Skeletal muscle satellite cell (primary cell): ENCODE measurements at regions not wholly inside any gene's neighbourhood (a gene's known extent, or its start where the extent isn't known, plus 50 kb on each side); places are given as distances from the start of the nearest gene placed in this dataset.

ENCODE experiments used
- H3K27me3 ChIP-seq: 2 replicates; pipeline ENCODE4 v1.7.0; 2013; ENCODE audit warnings: low read length; ENCODE audit not compliant: control insufficient read depth, insufficient read depth
- H3K36me3 ChIP-seq: 2 replicates; pipeline ENCODE4 v1.7.0; 2013; ENCODE audit warnings: mild to moderate bottlenecking, control low read depth, low read length; ENCODE audit not compliant: insufficient read depth
- H3K4me1 ChIP-seq: 2 replicates; pipeline ENCODE4 v1.7.0; 2013; ENCODE audit warnings: low read length; ENCODE audit not compliant: control insufficient read depth, insufficient read depth
- H3K4me2 ChIP-seq: 2 replicates; pipeline ENCODE4 v1.7.0; 2013; ENCODE audit warnings: mild to moderate bottlenecking, low read length
- H3K4me3 ChIP-seq: 2 replicates; pipeline ENCODE4 v1.7.0; 2013; ENCODE audit warnings: low read length
- H3K9ac ChIP-seq: 2 replicates; pipeline ENCODE4 v1.7.0; 2013; ENCODE audit warnings: mild to moderate bottlenecking, low read depth, low read length, moderate library complexity
- H3K9me3 ChIP-seq: replicated peaks from 2 replicates; pipeline ENCODE4 v1.7.0; 2013; ENCODE audit warnings: mild to moderate bottlenecking, control low read depth, low read length

GRCh38 chr6:91713911-91714310, 1127.0 kb upstream of the MAP3K7 start:
- no peaks in the 10 kb centered on the region for H3K9me3 ChIP-seq
- no peaks in the 10 kb centered on the region for H3K4me1 ChIP-seq
- H3K4me2 ChIP-seq = no peak overlapping the region
- no peaks in the 10 kb centered on the region for H3K27me3 ChIP-seq
- H3K4me3 ChIP-seq = no peak overlapping the region
- no peaks in the 10 kb centered on the region for H3K36me3 ChIP-seq
- no peak overlapping the region for H3K9ac ChIP-seq

GRCh38 chr6:91711518-91711917, 1124.6 kb upstream of the MAP3K7 start:
- no peak overlapping the region for H3K4me2 ChIP-seq
- no peaks in the 10 kb centered on the region for H3K27me3 ChIP-seq
- no peak overlapping the region for H3K4me3 ChIP-seq
- H3K9me3 ChIP-seq = no peaks in the 10 kb centered on the region
- H3K36me3 ChIP-seq = no peaks in the 10 kb centered on the region
- no peak overlapping the region for H3K9ac ChIP-seq
- no peaks in the 10 kb centered on the region for H3K4me1 ChIP-seq

- H3K4me2 ChIP-seq = no peak overlapping the region
These were observed 1123.5 kb upstream of the MAP3K7 start for GRCh38 chr6:91710342-91710741.

GRCh38 chr6:91708534-91708933, 1121.7 kb upstream of the MAP3K7 start:
- no peak overlapping the region for H3K9ac ChIP-seq
- no peaks in the 10 kb centered on the region for H3K27me3 ChIP-seq
- H3K4me2 ChIP-seq = no peak overlapping the region
- no peaks in the 10 kb centered on the region for H3K9me3 ChIP-seq
- no peaks in the 10 kb centered on the region for H3K36me3 ChIP-seq
- H3K4me3 ChIP-seq = no peak overlapping the region
- peaks cover 14% of the 10 kb centered on the region for H3K4me1 ChIP-seq

More at GRCh38 chr6:91710342-91710741, 1123.5 kb upstream of the MAP3K7 start:
- Histone ChIP-seq H3K4me1 (no peaks in the 10 kb centered on the region), H3K27me3 (no peaks in the 10 kb centered on the region), H3K9me3 (no peaks in the 10 kb centered on the region), H3K36me3 (no peaks in the 10 kb centered on the region), H3K4me3 (no peak overlapping the region), H3K9ac (no peak overlapping the region)

GRCh38 chr6:91705646-91706045, 1118.8 kb upstream of the MAP3K7 start:
- Histone ChIP-seq H3K4me3 (no peak overlapping the region), H3K27me3 (no peaks in the 10 kb centered on the region), H3K9ac (no peak overlapping the region), H3K4me2 (no peak overlapping the region), H3K4me1 (peaks cover 22% of the 10 kb centered on the region), H3K9me3 (no peaks in the 10 kb centered on the region), H3K36me3 (no peaks in the 10 kb centered on the region)

- H3K36me3 ChIP-seq = no peaks in the 10 kb centered on the region
- peak overlapping the region; percentile 18 for H3K4me2 ChIP-seq
- no peak overlapping the region for H3K4me3 ChIP-seq
- no peaks in the 10 kb centered on the region for H3K27me3 ChIP-seq
- H3K4me1 ChIP-seq = peaks cover 22% of the 10 kb centered on the region
- no peaks in the 10 kb centered on the region for H3K9me3 ChIP-seq
- no peak overlapping the region for H3K9ac ChIP-seq
These were observed 1117.7 kb upstream of the MAP3K7 start for GRCh38 chr6:91704531-91704930.

GRCh38 chr6:91697010-91697695, 1110.3 kb upstream of the MAP3K7 start:
- no peak overlapping the region for H3K4me2 ChIP-seq
- no peaks in the 10 kb centered on the region for H3K36me3 ChIP-seq
- H3K9me3 ChIP-seq = no peaks in the 10 kb centered on the region
- peaks cover 9% of the 10 kb centered on the region for H3K4me1 ChIP-seq
- H3K27me3 ChIP-seq = no peaks in the 10 kb centered on the region
- H3K9ac ChIP-seq = no peak overlapping the region
- H3K4me3 ChIP-seq = no peak overlapping the region

- Histone ChIP-seq H3K9ac (no peak overlapping the region), H3K27me3 (no peaks in the 10 kb centered on the region), H3K9me3 (no peaks in the 10 kb centered on the region), H3K36me3 (no peaks in the 10 kb centered on the region), H3K4me3 (no peak overlapping the region), H3K4me2 (no peak overlapping the region), H3K4me1 (peaks cover 9% of the 10 kb centered on the region)
These were observed 1108.3 kb upstream of the MAP3K7 start for GRCh38 chr6:91695221-91695620.

- Histone ChIP-seq H3K4me3 (no peak overlapping the region), H3K9me3 (no peaks in the 10 kb centered on the region), H3K9ac (no peak overlapping the region), H3K36me3 (no peaks in the 10 kb centered on the region), H3K27me3 (no peaks in the 10 kb centered on the region), H3K4me2 (no peak overlapping the region), H3K4me1 (peaks cover 9% of the 10 kb centered on the region)
These were observed 1107.3 kb upstream of the MAP3K7 start for GRCh38 chr6:91694016-91694654.

GRCh38 chr6:91691449-91691848, 1104.6 kb upstream of the MAP3K7 start:
- Histone ChIP-seq H3K4me3 (no peak overlapping the region), H3K9me3 (no peaks in the 10 kb centered on the region), H3K4me2 (no peak overlapping the region), H3K27me3 (no peaks in the 10 kb centered on the region), H3K9ac (no peak overlapping the region), H3K4me1 (peaks cover 9% of the 10 kb centered on the region), H3K36me3 (no peaks in the 10 kb centered on the region)

- H3K4me3 ChIP-seq = no peak overlapping the region
- no peaks in the 10 kb centered on the region for H3K9me3 ChIP-seq
- no peaks in the 10 kb centered on the region for H3K27me3 ChIP-seq
- no peaks in the 10 kb centered on the region for H3K4me1 ChIP-seq
- H3K4me2 ChIP-seq = no peak overlapping the region
- no peaks in the 10 kb centered on the region for H3K36me3 ChIP-seq
- no peak overlapping the region for H3K9ac ChIP-seq
These were observed 1096.4 kb upstream of the MAP3K7 start for GRCh38 chr6:91683240-91683639.

- no peak overlapping the region for H3K4me3 ChIP-seq
- H3K4me2 ChIP-seq = no peak overlapping the region
- no peak overlapping the region for H3K9ac ChIP-seq
- no peaks in the 10 kb centered on the region for H3K9me3 ChIP-seq
- H3K36me3 ChIP-seq = no peaks in the 10 kb centered on the region
- H3K4me1 ChIP-seq = no peaks in the 10 kb centered on the region
- H3K27me3 ChIP-seq = no peaks in the 10 kb centered on the region
These were observed 1094.4 kb upstream of the MAP3K7 start for GRCh38 chr6:91681296-91681695.
